ENCODE measurements at regions not wholly inside any gene's neighbourhood (a gene's known extent, or its start where the extent isn't known, plus 50 kb on each side); places are given as distances from the start of the nearest gene placed in this dataset.

- WGBS, 2 donors, result 78 to 93% methylated on average over 1 of the region's 1 CpG
- TF ChIP-seq CTCF (IDR thresholded peaks at IDR 0.05), result no peak
- H3K27ac ChIP-seq, result no peak overlapping the region
- intact Hi-C loops (cut with DNase I), result no loop called here
- H3K36me3 ChIP-seq, result no peaks in the 10 kb centered on the region
- ATAC-seq (no peak), FAIRE-seq (no peak), DNase-seq (no peak)
- no peaks in the 10 kb centered on the region for H3K9me3 ChIP-seq
- no peak overlapping the region for H3K4me3 ChIP-seq
- H3K4me1 ChIP-seq, result peaks cover 0 to 23% (median 16%) of the 10 kb centered on the region in 3 donors
- no peaks in the 10 kb centered on the region for H3K27me3 ChIP-seq
Observed at GRCh38 chr14:87063181-87063580, 929.8 kb downstream of the GALC start.

GRCh38 chr14:87060405-87060804 lies 932.6 kb downstream of the GALC start:
- H3K27me3 ChIP-seq, result no peaks in the 10 kb centered on the region
- no peak for TF ChIP-seq CTCF (IDR thresholded peaks at IDR 0.05)
- FAIRE-seq, result no peak
- no peak for ATAC-seq
- 97% methylated on average over 6 of the region's 6 CpGs for WGBS, 2 donors
- H3K27ac ChIP-seq, result peak overlapping the region in 2 of 4 donors; percentile 71 to 81
- no peak for DNase-seq
- peaks cover 0 to 27% (median 16%) of the 10 kb centered on the region in 3 donors for H3K4me1 ChIP-seq
- intact Hi-C loops (cut with DNase I), result no loop called here
- H3K4me3 ChIP-seq, result no peak overlapping the region
- no peaks in the 10 kb centered on the region for H3K36me3 ChIP-seq
- no peaks in the 10 kb centered on the region for H3K9me3 ChIP-seq

- FAIRE-seq (no peak), DNase-seq (peak in 4 of 6 donors; percentile 20 to 83 (median 81)), ATAC-seq (peak; percentile 91 to 96 (median 94))
- intact Hi-C loops (cut with DNase I), result no loop called here
- peak overlapping the region in 3 of 4 donors; percentile 12 to 81 (median 71) for H3K27ac ChIP-seq
- H3K4me3 ChIP-seq, result no peak overlapping the region
- no peaks in the 10 kb centered on the region for H3K27me3 ChIP-seq
- WGBS, 2 donors, result 19 to 20% methylated on average over 5 of the region's 5 CpGs
- H3K9me3 ChIP-seq, result no peaks in the 10 kb centered on the region
- H3K4me1 ChIP-seq, result peaks cover 0 to 27% (median 16%) of the 10 kb centered on the region in 3 donors
- no peaks in the 10 kb centered on the region for H3K36me3 ChIP-seq
- TF ChIP-seq CTCF (IDR thresholded peaks at IDR 0.05), result no peak
Observed at GRCh38 chr14:87059060-87059839, 933.7 kb downstream of the GALC start.

GRCh38 chr14:87055007-87055406 lies 938.0 kb downstream of the GALC start:
- DNase-seq, result no peak
- no peak overlapping the region for H3K27ac ChIP-seq
- WGBS, 2 donors, result 87 to 97% methylated on average over 2 of the region's 2 CpGs
- ATAC-seq, result no peak
- TF ChIP-seq CTCF (IDR thresholded peaks at IDR 0.05), result no peak
- no peaks in the 10 kb centered on the region for H3K27me3 ChIP-seq
- H3K36me3 ChIP-seq, result no peaks in the 10 kb centered on the region
- FAIRE-seq, result no peak
- no peaks in the 10 kb centered on the region for H3K9me3 ChIP-seq
- intact Hi-C loops (cut with DNase I), result no loop called here
- peaks cover 0 to 19% (median 11%) of the 10 kb centered on the region in 3 donors for H3K4me1 ChIP-seq
- no peak overlapping the region for H3K4me3 ChIP-seq

GRCh38 chr14:87052646-87053225 lies 940.2 kb downstream of the GALC start:
- no peak for FAIRE-seq
- intact Hi-C loops (cut with DNase I), result no loop called here
- Histone ChIP-seq H3K4me3 (no peak overlapping the region), H3K36me3 (no peaks in the 10 kb centered on the region), H3K9me3 (no peaks in the 10 kb centered on the region), H3K27me3 (no peaks in the 10 kb centered on the region), H3K4me1 (peaks cover 0 to 4% (median 0%) of the 10 kb centered on the region in 3 donors), H3K27ac (no peak overlapping the region)
- ATAC-seq, result peak in 3 of 4 donors; percentile 37 to 64 (median 45)
- peak in 1 of 6 donors; percentile 23 for DNase-seq
- 71 to 76% methylated on average over 1 of the region's 1 CpG for WGBS, 2 donors
- TF ChIP-seq CTCF (IDR thresholded peaks at IDR 0.05), result no peak
